D341Med (cell line): ENCODE measurements at regions not wholly inside any gene's neighbourhood (a gene's known extent, or its start where the extent isn't known, plus 50 kb on each side); places are given as distances from the start of the nearest gene placed in this dataset.
"Not testable (repeated sequence)": the region's sequence is repeated elsewhere in the genome, so short reads cannot be mapped to it uniquely, and the experiment has no call there.

Source experiments
- DNase-seq: peaks from one replicate; pipeline ENCODE4 v3.0.0; 2012; ENCODE audit warnings: low spot score

- DNase-seq: no peak
These were observed 866.1 kb upstream of the ADGRB3 start for GRCh38 chr6:67768972-67769371.

GRCh38 chr6:67767046-67767822 lies 867.8 kb upstream of the ADGRB3 start:
- not testable (repeated sequence) for DNase-seq

- DNase-seq: no peak
These were observed 869.0 kb upstream of the ADGRB3 start for GRCh38 chr6:67766057-67766456.

- DNase-seq: no peak
These were observed 876.1 kb upstream of the ADGRB3 start for GRCh38 chr6:67759001-67759400.

GRCh38 chr6:67757465-67758033 lies 877.5 kb upstream of the ADGRB3 start:
- DNase-seq: no peak

GRCh38 chr6:67748521-67748920 lies 886.6 kb upstream of the ADGRB3 start:
- DNase-seq: no peak

- no peak for DNase-seq
These were observed 898.3 kb upstream of the ADGRB3 start for GRCh38 chr6:67736816-67737215.

GRCh38 chr6:67736161-67736560 lies 898.9 kb upstream of the ADGRB3 start:
- no peak for DNase-seq

GRCh38 chr6:67735623-67736022 lies 899.5 kb upstream of the ADGRB3 start:
- DNase-seq: no peak

- DNase-seq: no peak
These were observed 912.2 kb upstream of the ADGRB3 start for GRCh38 chr6:67722861-67723261.

- no peak for DNase-seq
These were observed 917.8 kb upstream of the ADGRB3 start for GRCh38 chr6:67717281-67717680.

- DNase-seq: no peak
These were observed 928.7 kb upstream of the ADGRB3 start for GRCh38 chr6:67706388-67706787.

GRCh38 chr6:67698534-67698933 lies 936.5 kb upstream of the ADGRB3 start:
- no peak for DNase-seq

GRCh38 chr6:67694127-67694526 lies 941.0 kb upstream of the ADGRB3 start:
- no peak for DNase-seq

- DNase-seq: no peak
These were observed 945.8 kb upstream of the ADGRB3 start for GRCh38 chr6:67689329-67689728.

- DNase-seq: no peak
These were observed 947.7 kb upstream of the ADGRB3 start for GRCh38 chr6:67687396-67687795.

GRCh38 chr6:67686225-67686624 lies 948.9 kb upstream of the ADGRB3 start:
- not testable (repeated sequence) for DNase-seq

GRCh38 chr6:67683960-67684359 lies 951.1 kb upstream of the ADGRB3 start:
- DNase-seq: no peak

GRCh38 chr6:67680297-67680932 lies 954.7 kb upstream of the ADGRB3 start:
- DNase-seq: no peak

GRCh38 chr6:67679566-67680296 lies 955.4 kb upstream of the ADGRB3 start:
- no peak for DNase-seq

- no peak for DNase-seq
These were observed 958.2 kb upstream of the ADGRB3 start for GRCh38 chr6:67676892-67677291.

- no peak for DNase-seq
These were observed 967.3 kb upstream of the ADGRB3 start for GRCh38 chr6:67667637-67668422.
